H1 (cell line): ENCODE measurements at regions not wholly inside any gene's neighbourhood (a gene's known extent, or its start where the extent isn't known, plus 50 kb on each side); places are given as distances from the start of the nearest gene placed in this dataset.

Source experiments
- CTCF ChIA-PET: fragments of 300-600 bp; sonication (Branson Sonifier 250); formaldehyde crosslinking; loops from one replicate; lab custom pipeline; 2021; ENCODE audit not compliant: partially characterized antibody; lab: Charles Lee
- POLR2A ChIA-PET: fragments of 300-600 bp; sonication (Branson Sonifier 250); formaldehyde crosslinking; loops from one replicate; lab custom pipeline; 2021; ENCODE audit warnings: inconsistent platforms; ENCODE audit not compliant: partially characterized antibody; lab: Charles Lee
- DNase-seq, 2 experiments: peaks; one replicate each; pipeline versions ENCODE4 v3.0.0 to v3.0.0-alpha.2; 2010 to 2022; ENCODE audit warnings: low spot score in 2 of 2, low read depth in 1 of 2, mixed read lengths in 1 of 2
- FAIRE-seq: peaks from 2 replicates; lab custom pipeline; 2011; peaks lifted over from hg19 to GRCh38; lab: Jason Lieb, UNC
- H2AFZ ChIP-seq: 2 replicates; pipeline ENCODE4 v1.8.1; 2012; ENCODE audit warnings: low read length, inconsistent platforms
- H2AK5ac ChIP-seq: 2 replicates; pipeline ENCODE4 v1.6.1; 2013; ENCODE audit warnings: low read depth, low read length
- H2BK120ac ChIP-seq: replicated peaks from 2 replicates; pipeline ENCODE3; 2013; ENCODE audit warnings: low read depth, low read length, inconsistent platforms
- H2BK12ac ChIP-seq: 2 replicates; pipeline ENCODE4 v1.6.1; 2013; ENCODE audit warnings: low read depth, low read length
- H2BK15ac ChIP-seq: 2 replicates; pipeline ENCODE4 v1.6.1; 2013; ENCODE audit warnings: low read length
- H2BK20ac ChIP-seq: 2 replicates; pipeline ENCODE4 v1.6.1; 2013; ENCODE audit warnings: low read length
- H2BK5ac ChIP-seq: 2 replicates; pipeline ENCODE4 v1.6.1; 2013; ENCODE audit warnings: low read depth, low read length
- H3K14ac ChIP-seq: 2 replicates; pipeline ENCODE4 v1.6.1; 2013; ENCODE audit warnings: inconsistent platforms; ENCODE audit not compliant: insufficient read length
- H3K18ac ChIP-seq: 2 replicates; pipeline ENCODE4 v1.6.1; 2013; ENCODE audit warnings: low read length; ENCODE audit errors: extremely low read depth
- H3K23ac ChIP-seq: 2 replicates; pipeline ENCODE4 v1.6.1; 2013; ENCODE audit warnings: inconsistent platforms; ENCODE audit not compliant: insufficient read length
- H3K23me2 ChIP-seq: 2 replicates; pipeline ENCODE4 v1.6.1; 2013; ENCODE audit warnings: low read depth, low read length
- H3K27ac ChIP-seq: 2 replicates; pipeline ENCODE4 v1.6.1; 2011; ENCODE audit warnings: low read depth, low read length, inconsistent platforms
- H3K27me3 ChIP-seq, 4 experiments: replicated peaks in 1 of 4; 1 replicate in 1 of 4; 2 replicates in 3 of 4; pipeline versions ENCODE4 v1.6.1 to v1.8.1; 2011 to 2013; ENCODE audit warnings: low read length in 3 of 4, mild to moderate bottlenecking in 3 of 4, inconsistent platforms in 2 of 4, mixed read lengths in 2 of 4, moderate library complexity in 1 of 4; ENCODE audit not compliant: control insufficient read depth in 3 of 4, insufficient read depth in 3 of 4; ENCODE audit errors: extremely low read depth in 1 of 4
- H3K36me3 ChIP-seq, 4 experiments: 2 replicates each; pipeline versions ENCODE4 v1.6.1 to v1.8.1; 2011 to 2013; ENCODE audit warnings: mild to moderate bottlenecking in 4 of 4, low read length in 3 of 4, moderate library complexity in 2 of 4, control low read depth in 1 of 4, inconsistent platforms in 1 of 4; ENCODE audit not compliant: insufficient read depth in 4 of 4, control insufficient read depth in 2 of 4
- H3K4ac ChIP-seq: replicated peaks from 2 replicates; pipeline ENCODE3; 2013; ENCODE audit warnings: low read length, low read depth, mixed read lengths, inconsistent platforms; ENCODE audit not compliant: insufficient read length
- H3K4me1 ChIP-seq, 4 experiments: replicated peaks in 1 of 4; 1 replicate in 1 of 4; 2 replicates in 3 of 4; pipeline versions ENCODE4 v1.6.1 to v1.8.1; 2011 to 2013; ENCODE audit warnings: low read length in 3 of 4, inconsistent platforms in 2 of 4, mixed read lengths in 1 of 4; ENCODE audit not compliant: insufficient read depth in 4 of 4, control insufficient read depth in 3 of 4
- H3K4me2 ChIP-seq, 2 experiments: 2 replicates each; pipeline versions ENCODE4 v1.6.1 to v1.8.1; 2011 to 2013; ENCODE audit warnings: low read depth in 2 of 2, low read length in 2 of 2, control low read depth in 1 of 2, inconsistent platforms in 1 of 2, mild to moderate bottlenecking in 1 of 2; ENCODE audit not compliant: insufficient read depth in 1 of 2
- H3K4me3 ChIP-seq, 4 experiments: fragments of 200-600, 300-600 bp in 1 of 4; sonication (generic), shearing (Covaris generic), sonication (Bioruptor Twin) in 1 of 4; 2 replicates each; pipeline versions ENCODE4 v1.5.1 to v1.8.1; 2011 to 2016; ENCODE audit warnings: low read length in 4 of 4, low read depth in 3 of 4, control low read depth in 2 of 4, inconsistent platforms in 2 of 4, mild to moderate bottlenecking in 2 of 4, mixed read lengths in 1 of 4, moderate library complexity in 1 of 4; ENCODE audit not compliant: insufficient read depth in 2 of 4; ENCODE audit errors: extremely low read depth in 1 of 4
- H3K56ac ChIP-seq: replicated peaks from 2 replicates; pipeline ENCODE3; 2013; ENCODE audit warnings: low read depth, mild to moderate bottlenecking, mixed read lengths, low read length, inconsistent platforms; ENCODE audit not compliant: insufficient read length
- H3K79me1 ChIP-seq: 2 replicates; pipeline ENCODE4 v1.6.1; 2013; ENCODE audit warnings: low read depth, low read length, control low read depth
- H3K79me2 ChIP-seq, 2 experiments: 2 replicates each; pipeline versions ENCODE4 v1.6.1 to v1.8.1; 2012 to 2013; ENCODE audit warnings: low read length in 2 of 2, mild to moderate bottlenecking in 2 of 2, inconsistent platforms in 1 of 2; ENCODE audit not compliant: insufficient read depth in 2 of 2, control insufficient read depth in 1 of 2
- H3K9ac ChIP-seq, 4 experiments: replicated peaks in 1 of 4; 1 replicate in 1 of 4; 2 replicates in 3 of 4; pipeline versions ENCODE4 v1.6.1 to v1.8.1; 2011 to 2013; ENCODE audit warnings: low read depth in 3 of 4, low read length in 3 of 4, control low read depth in 2 of 4, mild to moderate bottlenecking in 2 of 4, moderate library complexity in 2 of 4, inconsistent platforms in 1 of 4; ENCODE audit errors: extremely low read depth in 1 of 4
- H3K9me3 ChIP-seq, 2 experiments: 2 replicates each; pipeline versions ENCODE4 v1.6.1 to v1.8.1; 2012 to 2013; ENCODE audit warnings: mild to moderate bottlenecking in 2 of 2, moderate library complexity in 2 of 2, control low read depth in 1 of 2, inconsistent platforms in 1 of 2, low read depth in 1 of 2, low read length in 1 of 2, mixed read lengths in 1 of 2; ENCODE audit not compliant: insufficient read depth in 2 of 2
- H4K20me1 ChIP-seq, 2 experiments: replicated peaks in 1 of 2; 2 replicates each; pipeline versions ENCODE3 to v1.8.1; 2011 to 2013; ENCODE audit warnings: inconsistent platforms in 2 of 2, low read length in 2 of 2, mild to moderate bottlenecking in 1 of 2; ENCODE audit not compliant: insufficient read depth in 2 of 2, control insufficient read depth in 1 of 2
- H4K5ac ChIP-seq: 2 replicates; pipeline ENCODE4 v1.6.1; 2013; ENCODE audit warnings: low read length, low read depth, mixed read lengths, inconsistent platforms; ENCODE audit not compliant: insufficient read length
- H4K8ac ChIP-seq: 2 replicates; pipeline ENCODE4 v1.8.0; 2013; ENCODE audit warnings: mild to moderate bottlenecking, moderate library complexity, low read length, inconsistent platforms; ENCODE audit not compliant: insufficient read depth; ENCODE audit errors: extremely low read depth
- H4K91ac ChIP-seq: replicated peaks from 2 replicates; pipeline ENCODE3; 2013; ENCODE audit warnings: low read length, mixed read lengths, inconsistent platforms; ENCODE audit not compliant: insufficient read length
- SIRT6 ChIP-seq: IDR thresholded peaks from one replicate; pipeline ENCODE4 v1.7.1; 2012; ENCODE audit warnings: low read length, inconsistent platforms
- WGBS, 2 experiments: shearing (Covaris generic) in 1 of 2; methylation state at CpG; one replicate each; pipeline versions ENCODE4 v1.1.6 to v1.1.7; 2013 to 2015; ENCODE audit warnings: low lambda C conversion rate in 2 of 2, mixed read lengths in 2 of 2, inconsistent platforms in 1 of 2, low coverage in 1 of 2, missing lambda C conversion rate in 1 of 2; ENCODE audit not compliant: insufficient replicate concordance in 2 of 2, insufficient coverage in 1 of 2, insufficient read length in 1 of 2; ENCODE audit errors: extremely low coverage in 1 of 2, missing lambda C conversion rate in 1 of 2; 5-methylcytosine and 5-hydroxymethylcytosine counted together

GRCh38 chr11:28919194-28919593 is 811.0 kb downstream of the METTL15 start:
- Histone ChIP-seq H4K8ac (no peak overlapping the region), H2BK15ac (no peak overlapping the region), H3K9ac (no peak overlapping the region), H4K5ac (no peak overlapping the region), H3K79me1 (no peaks in the 10 kb centered on the region), H3K23me2 (no peaks in the 10 kb centered on the region), H2BK12ac (no peak overlapping the region), H2BK120ac (no peak overlapping the region), H3K4me2 (no peak overlapping the region), H3K79me2 (no peaks in the 10 kb centered on the region), H3K18ac (no peak overlapping the region), H2AFZ (0 out of 2 replicates have a peak overlapping the region, but pooled peaks have one; percentile 41), H2AK5ac (no peak overlapping the region), H2BK5ac (no peak overlapping the region), H3K56ac (no peak overlapping the region), H3K14ac (no peak overlapping the region), H3K4me3 (no peak overlapping the region), H3K4ac (no peak overlapping the region), H3K36me3 (no peaks in the 10 kb centered on the region), H3K23ac (no peak overlapping the region), H4K20me1 (no peaks in the 10 kb centered on the region), H3K27ac (no peak overlapping the region), H3K4me1 (peaks cover 0 to 3% (median 0%) of the 10 kb centered on the region in 4 experiments; a peak in 2 of 7 replicates), H3K27me3 (no peaks in the 10 kb centered on the region), H3K9me3 (no peaks in the 10 kb centered on the region), H2BK20ac (no peak overlapping the region), H4K91ac (no peak overlapping the region)
- POLR2A ChIA-PET = no interaction called here
- FAIRE-seq (no peak), DNase-seq (no peak)
- TF ChIP-seq SIRT6 = no peak
- WGBS, 2 experiments = 93% methylated on average over 5 of the region's 5 CpGs; no CpG with 5 or more reads in 1 of the 2 experiments
- CTCF ChIA-PET = no interaction called here
